ENCODE measurements at regions not wholly inside any gene's neighbourhood (a gene's known extent, or its start where the extent isn't known, plus 50 kb on each side); places are given as distances from the start of the nearest gene placed in this dataset.

DNA sequence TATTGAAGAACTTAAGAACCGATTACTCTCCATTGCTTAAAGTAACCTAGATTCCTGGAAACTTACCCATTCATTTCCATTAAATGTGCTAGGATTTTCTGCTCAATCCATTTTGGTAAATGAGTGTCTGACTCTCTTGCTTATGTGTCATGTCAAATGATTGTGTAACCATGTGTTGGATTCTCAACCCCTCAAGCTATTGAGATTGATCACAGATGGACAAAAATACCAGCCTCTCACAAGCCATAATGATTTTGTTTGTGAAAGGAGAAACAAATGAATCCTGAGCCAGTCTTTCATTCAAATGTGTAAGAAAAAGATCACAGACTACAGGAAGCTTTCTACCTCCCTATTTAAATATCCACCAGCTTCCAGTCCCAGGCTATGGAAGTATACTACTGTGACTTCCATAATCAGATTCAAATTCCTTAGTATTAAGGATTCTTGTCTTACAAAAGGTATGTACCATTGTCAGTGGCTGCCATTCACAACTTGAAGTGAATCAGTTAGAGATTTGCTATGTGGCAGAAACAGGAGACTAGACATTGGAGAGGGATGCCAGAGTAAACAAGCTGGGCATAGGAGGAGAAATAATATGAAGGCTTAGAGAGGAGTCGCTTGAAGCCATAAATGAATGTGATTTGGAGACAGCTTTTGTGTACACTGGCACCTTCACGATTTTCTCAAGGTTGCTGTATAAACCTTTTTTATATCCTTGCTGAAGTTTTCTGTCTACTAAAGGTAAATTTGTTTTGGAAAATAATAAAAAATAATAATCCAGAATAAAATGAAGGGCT, 498.5 kb upstream of the SETBP1 start:
- no peaks in the 10 kb centered on the region for H3K27me3 Mint-ChIP-seq (ENCODE audit: unreplicated experiment)
- H3K27ac Mint-ChIP-seq (ENCODE audit: unreplicated experiment): no peak overlapping the region
- no peaks in the 10 kb centered on the region for H3K9me3 Mint-ChIP-seq (ENCODE audit: low read depth, unreplicated experiment)
- DNase-seq: no peak
- intact Hi-C loops (cut with micrococcal nuclease; ENCODE audit: unreplicated experiment): no loop called here
- no TSS peak for BruUV-seq (replicated peaks)
- H3K4me1 Mint-ChIP-seq (ENCODE audit: low read depth, unreplicated experiment): peaks cover 13% of the 10 kb centered on the region
- TF ChIP-seq, protein P1, sequence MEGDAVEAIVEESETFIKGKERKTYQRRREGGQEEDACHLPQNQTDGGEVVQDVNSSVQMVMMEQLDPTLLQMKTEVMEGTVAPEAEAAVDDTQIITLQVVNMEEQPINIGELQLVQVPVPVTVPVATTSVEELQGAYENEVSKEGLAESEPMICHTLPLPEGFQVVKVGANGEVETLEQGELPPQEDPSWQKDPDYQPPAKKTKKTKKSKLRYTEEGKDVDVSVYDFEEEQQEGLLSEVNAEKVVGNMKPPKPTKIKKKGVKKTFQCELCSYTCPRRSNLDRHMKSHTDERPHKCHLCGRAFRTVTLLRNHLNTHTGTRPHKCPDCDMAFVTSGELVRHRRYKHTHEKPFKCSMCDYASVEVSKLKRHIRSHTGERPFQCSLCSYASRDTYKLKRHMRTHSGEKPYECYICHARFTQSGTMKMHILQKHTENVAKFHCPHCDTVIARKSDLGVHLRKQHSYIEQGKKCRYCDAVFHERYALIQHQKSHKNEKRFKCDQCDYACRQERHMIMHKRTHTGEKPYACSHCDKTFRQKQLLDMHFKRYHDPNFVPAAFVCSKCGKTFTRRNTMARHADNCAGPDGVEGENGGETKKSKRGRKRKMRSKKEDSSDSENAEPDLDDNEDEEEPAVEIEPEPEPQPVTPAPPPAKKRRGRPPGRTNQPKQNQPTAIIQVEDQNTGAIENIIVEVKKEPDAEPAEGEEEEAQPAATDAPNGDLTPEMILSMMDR (IDR thresholded peaks at IDR 0.05; ENCODE audit: unreplicated experiment): no peak
- no peak overlapping the region for H3K4me3 Mint-ChIP-seq (ENCODE audit: low read depth, unreplicated experiment)
- CTCF ChIA-PET: no interaction called here
- H3K36me3 Mint-ChIP-seq (ENCODE audit: insufficient read depth, unreplicated experiment): no peaks in the 10 kb centered on the region

DNA sequence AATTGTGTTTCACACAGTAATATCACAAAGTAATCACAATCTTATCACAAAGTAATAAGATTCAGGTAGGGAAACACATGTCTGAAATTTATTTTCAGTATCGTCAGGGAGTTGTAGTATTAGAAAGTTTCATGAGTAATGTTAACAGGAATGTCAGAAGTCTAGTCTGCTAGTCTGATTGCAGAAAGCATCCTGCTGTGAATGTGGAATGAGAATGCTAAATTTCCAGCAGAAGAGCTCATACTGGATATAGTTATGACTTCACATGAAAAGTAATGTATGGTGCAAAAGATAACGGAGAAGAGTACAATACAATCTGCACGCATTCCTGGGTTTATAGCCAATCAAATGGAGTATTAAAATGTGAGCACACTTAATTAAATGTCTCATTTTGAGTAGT, 494.7 kb upstream of the SETBP1 start:
- H3K9me3 Mint-ChIP-seq (ENCODE audit: low read depth, unreplicated experiment): no peaks in the 10 kb centered on the region
- H3K27ac Mint-ChIP-seq (ENCODE audit: unreplicated experiment): no peak overlapping the region
- DNase-seq: no peak
- no TSS peak for BruUV-seq (replicated peaks)
- CTCF ChIA-PET: no interaction called here
- H3K4me1 Mint-ChIP-seq (ENCODE audit: low read depth, unreplicated experiment): peaks cover 25% of the 10 kb centered on the region
- intact Hi-C loops (cut with micrococcal nuclease; ENCODE audit: unreplicated experiment): loop anchor here (5.0 kb wide), 1 partner anchor 1256 kb away; no protein-coding TSS in a partner anchor
- TF ChIP-seq, protein P1 (IDR thresholded peaks at IDR 0.05; ENCODE audit: unreplicated experiment): no peak
- no peaks in the 10 kb centered on the region for H3K27me3 Mint-ChIP-seq (ENCODE audit: unreplicated experiment)
- no peaks in the 10 kb centered on the region for H3K36me3 Mint-ChIP-seq (ENCODE audit: insufficient read depth, unreplicated experiment)
- H3K4me3 Mint-ChIP-seq (ENCODE audit: low read depth, unreplicated experiment): no peak overlapping the region

DNA sequence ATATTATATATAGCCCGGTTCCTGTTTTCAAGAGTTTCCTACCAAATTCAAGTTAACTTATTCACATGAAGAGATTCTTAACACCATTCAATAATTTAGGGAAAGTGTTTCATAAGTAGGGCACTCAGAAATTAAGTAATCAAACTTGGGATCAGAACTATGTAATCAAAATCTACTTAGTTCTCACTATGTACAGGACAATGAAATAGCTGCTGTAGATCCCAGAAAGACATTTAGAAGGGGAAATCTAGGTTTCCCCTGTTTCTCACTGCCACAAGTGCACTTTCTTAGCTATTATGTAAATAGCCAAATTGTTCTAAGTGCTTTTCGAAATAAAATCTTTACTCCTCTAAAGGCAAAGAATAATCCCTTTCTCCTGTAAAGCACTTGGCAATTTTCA, 493.6 kb upstream of the SETBP1 start:
- BruUV-seq (replicated peaks): no TSS peak
- H3K4me3 Mint-ChIP-seq (ENCODE audit: low read depth, unreplicated experiment): no peak overlapping the region
- no peaks in the 10 kb centered on the region for H3K36me3 Mint-ChIP-seq (ENCODE audit: insufficient read depth, unreplicated experiment)
- H3K27ac Mint-ChIP-seq (ENCODE audit: unreplicated experiment): no peak overlapping the region
- H3K9me3 Mint-ChIP-seq (ENCODE audit: low read depth, unreplicated experiment): no peaks in the 10 kb centered on the region
- H3K4me1 Mint-ChIP-seq (ENCODE audit: low read depth, unreplicated experiment): peaks cover 25% of the 10 kb centered on the region
- TF ChIP-seq, protein P1 (IDR thresholded peaks at IDR 0.05; ENCODE audit: unreplicated experiment): no peak
- CTCF ChIA-PET: interaction anchor here (0.7 kb wide), 1 partner anchor 16 kb away, joined by 4 read pairs; no protein-coding TSS in a partner anchor
- H3K27me3 Mint-ChIP-seq (ENCODE audit: unreplicated experiment): no peaks in the 10 kb centered on the region
- intact Hi-C loops (cut with micrococcal nuclease; ENCODE audit: unreplicated experiment): loop anchor here (5.0 kb wide), 1 partner anchor 1255 kb away; no protein-coding TSS in a partner anchor
- no peak for DNase-seq

DNA sequence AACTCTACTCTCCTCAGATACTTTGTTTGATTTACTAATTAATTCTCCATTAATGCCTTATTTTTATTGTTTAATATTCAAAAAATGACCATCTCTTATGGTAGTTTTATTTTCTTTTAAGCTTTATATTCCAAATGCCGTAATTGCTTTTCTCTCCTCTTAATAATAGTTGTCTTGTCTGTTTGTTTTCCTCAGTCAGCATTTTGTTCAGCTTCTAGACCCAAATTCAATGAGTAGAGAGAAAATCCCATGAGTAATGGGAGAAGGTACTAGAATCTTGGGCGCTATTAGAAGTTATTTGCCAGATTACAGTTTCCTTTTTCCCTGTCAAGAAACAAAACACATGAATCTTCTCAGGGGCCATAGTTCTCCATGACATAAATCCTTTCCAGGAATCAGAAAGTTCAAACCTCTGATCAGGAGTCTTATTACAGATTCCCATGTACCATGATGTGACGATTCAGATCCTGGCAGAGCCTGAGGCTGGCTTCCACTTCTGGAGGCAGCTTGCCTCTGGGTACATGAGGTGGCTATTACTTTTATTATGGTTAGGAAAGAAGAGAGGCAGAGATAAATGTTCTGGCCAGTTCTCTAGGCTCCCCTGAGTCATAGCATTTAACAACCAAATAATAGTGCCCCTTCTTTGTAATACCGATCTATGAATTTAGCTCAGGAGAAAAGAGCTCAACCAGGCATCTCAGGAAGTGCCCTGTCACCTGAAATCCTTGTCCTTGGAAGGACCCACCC, 485.1 kb upstream of the SETBP1 start:
- Mint-ChIP-seq H3K9me3 (ENCODE audit: low read depth, unreplicated experiment) (no peaks in the 10 kb centered on the region), H3K36me3 (ENCODE audit: insufficient read depth, unreplicated experiment) (no peaks in the 10 kb centered on the region), H3K4me3 (ENCODE audit: low read depth, unreplicated experiment) (no peak overlapping the region), H3K27ac (ENCODE audit: unreplicated experiment) (no peak overlapping the region), H3K4me1 (ENCODE audit: low read depth, unreplicated experiment) (no peaks in the 10 kb centered on the region), H3K27me3 (ENCODE audit: unreplicated experiment) (no peaks in the 10 kb centered on the region)
- TF ChIP-seq, protein P1 (IDR thresholded peaks at IDR 0.05; ENCODE audit: unreplicated experiment): no peak
- BruUV-seq (replicated peaks): no TSS peak
- CTCF ChIA-PET: no interaction called here
- no peak for DNase-seq
- intact Hi-C loops (cut with micrococcal nuclease; ENCODE audit: unreplicated experiment): no loop called here
